Adrenal gland (tissue), 9 donors: ENCODE measurements at regions not wholly inside any gene's neighbourhood (a gene's known extent, or its start where the extent isn't known, plus 50 kb on each side); places are given as distances from the start of the nearest gene placed in this dataset.

ENCODE experiments used
- DNase-seq, 7 donors: peaks; one replicate each; pipeline ENCODE4 v3.0.0-alpha.2; 2019 to 2020
- H3K27ac ChIP-seq, 5 donors: fragments of 200-600 bp; sonication (generic) in 4 of 5; 1 replicate in 3 of 5; 2 replicates in 2 of 5; pipeline versions ENCODE4 v1.5.1 to v1.8.0; 2016 to 2020; ENCODE audit warnings: mild to moderate bottlenecking in 1 of 5
- H3K27me3 ChIP-seq: fragments of 200-600 bp; 2 replicates; pipeline ENCODE4 v1.8.0; 2021
- H3K36me3 ChIP-seq, 2 donors: fragments of 200-600 bp; replicated peaks in 1 of 2; 1 replicate in 1 of 2; 2 replicates in 1 of 2; pipeline versions ENCODE4 v1.5.1 to v1.8.0; 2018 to 2022
- H3K4me1 ChIP-seq, 2 donors: fragments of 200-600 bp; replicated peaks in 1 of 2; 1 replicate in 1 of 2; 2 replicates in 1 of 2; pipeline versions ENCODE4 v1.5.1 to v1.8.0; 2018 to 2021
- H3K4me3 ChIP-seq, 4 donors: fragments of 200-600 bp; sonication (generic) in 3 of 4; one replicate each; pipeline ENCODE4 v1.5.1; 2016 to 2018
- H3K9me3 ChIP-seq, 3 donors: fragments of 200-600 bp; sonication (generic) in 1 of 3; replicated peaks in 1 of 3; 1 replicate in 2 of 3; 2 replicates in 1 of 3; pipeline versions ENCODE4 v1.5.1 to v1.8.0; 2016 to 2021
- POLR2A ChIP-seq, 2 donors: fragments of 450-650 bp; IDR thresholded peaks; one replicate each; pipeline ENCODE4 v1.6.1; 2017; ENCODE audit warnings: antibody characterized with exemption in 2 of 2, mild to moderate bottlenecking in 2 of 2, moderate library complexity in 1 of 2
- WGBS, 4 donors: extraction: QIAGEN DNeasy Blood & Tissue Kit in 2 of 4; methylation state at CpG; one replicate each; pipeline versions ENCODE4 v1.1.5 to v1.1.7; 2013 to 2017; 5-methylcytosine and 5-hydroxymethylcytosine counted together
- intact Hi-C, 2 donors: fragments of 100-400 bp; cut with DNase I; formaldehyde crosslinking; loops; one replicate each; pipeline versions ENCODE4 v1.14.1 to v1.15.0; 2022 to 2023
- TF ChIP-seq, protein P1 (sequence below), 6 experiments: fragments of 450-650 bp in 4 of 6; fragments of 200-600 bp in 2 of 6; sonication (generic) in 1 of 6; IDR thresholded peaks; 1 replicate in 5 of 6; 2 replicates in 1 of 6; pipeline versions ENCODE4 v1.5.1 to v1.8.0; 2016 to 2021; ENCODE audit warnings: antibody characterized with exemption in 6 of 6, mild to moderate bottlenecking in 2 of 6, moderate library complexity in 1 of 6
- donor health status: healthy with polysubstance abuse.
- donor health status: Bipolar disorder and iron deficiency.
- donor health status: DM: yes; HTN: yes; CAD: no.
- donor health status: DM: no; HTN: no; CAD: no.
- donor health status: DM: no; HTN: no; CAD: no.

GRCh38 chr1:5244631-5245285 lies 590.3 kb downstream of the AJAP1 start:
- DNase-seq: peak in 1 of 7 donors; percentile 14
- Histone ChIP-seq H3K36me3 (no peaks in the 10 kb centered on the region), H3K4me3 (no peak overlapping the region), H3K9me3 (no peaks in the 10 kb centered on the region), H3K27ac (no peak overlapping the region), H3K27me3 (no peaks in the 10 kb centered on the region), H3K4me1 (no peaks in the 10 kb centered on the region)
- TF ChIP-seq, protein P1, sequence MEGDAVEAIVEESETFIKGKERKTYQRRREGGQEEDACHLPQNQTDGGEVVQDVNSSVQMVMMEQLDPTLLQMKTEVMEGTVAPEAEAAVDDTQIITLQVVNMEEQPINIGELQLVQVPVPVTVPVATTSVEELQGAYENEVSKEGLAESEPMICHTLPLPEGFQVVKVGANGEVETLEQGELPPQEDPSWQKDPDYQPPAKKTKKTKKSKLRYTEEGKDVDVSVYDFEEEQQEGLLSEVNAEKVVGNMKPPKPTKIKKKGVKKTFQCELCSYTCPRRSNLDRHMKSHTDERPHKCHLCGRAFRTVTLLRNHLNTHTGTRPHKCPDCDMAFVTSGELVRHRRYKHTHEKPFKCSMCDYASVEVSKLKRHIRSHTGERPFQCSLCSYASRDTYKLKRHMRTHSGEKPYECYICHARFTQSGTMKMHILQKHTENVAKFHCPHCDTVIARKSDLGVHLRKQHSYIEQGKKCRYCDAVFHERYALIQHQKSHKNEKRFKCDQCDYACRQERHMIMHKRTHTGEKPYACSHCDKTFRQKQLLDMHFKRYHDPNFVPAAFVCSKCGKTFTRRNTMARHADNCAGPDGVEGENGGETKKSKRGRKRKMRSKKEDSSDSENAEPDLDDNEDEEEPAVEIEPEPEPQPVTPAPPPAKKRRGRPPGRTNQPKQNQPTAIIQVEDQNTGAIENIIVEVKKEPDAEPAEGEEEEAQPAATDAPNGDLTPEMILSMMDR (IDR thresholded peaks at IDR 0.05): no peak
- intact Hi-C loops: no loop called here
- 68 to 83% (median 76%) methylated on average over 12 to 13 of the region's 13 CpGs for WGBS, 4 donors

- Histone ChIP-seq H3K27me3 (no peaks in the 10 kb centered on the region), H3K4me3 (no peak overlapping the region), H3K9me3 (no peaks in the 10 kb centered on the region), H3K27ac (no peak overlapping the region), H3K36me3 (no peaks in the 10 kb centered on the region), H3K4me1 (no peaks in the 10 kb centered on the region)
- TF ChIP-seq, protein P1 (IDR thresholded peaks at IDR 0.05): no peak
- no peak for TF ChIP-seq POLR2A (IDR thresholded peaks at IDR 0.05)
- no peak for DNase-seq
- intact Hi-C loops: no loop called here
- WGBS, 4 donors: 47 to 87% (median 62%) methylated on average over 3 to 5 of the region's 5 CpGs
Measured at GRCh38 chr1:5242850-5243249, 588.4 kb downstream of the AJAP1 start.

- TF ChIP-seq POLR2A (IDR thresholded peaks at IDR 0.05): no peak
- TF ChIP-seq, protein P1 (IDR thresholded peaks at IDR 0.05): no peak
- Histone ChIP-seq H3K27ac (no peak overlapping the region), H3K4me3 (no peak overlapping the region), H3K4me1 (no peaks in the 10 kb centered on the region), H3K27me3 (no peaks in the 10 kb centered on the region), H3K9me3 (no peaks in the 10 kb centered on the region), H3K36me3 (no peaks in the 10 kb centered on the region)
- WGBS, 4 donors: 55 to 71% (median 60%) methylated on average over 5 of the region's 5 CpGs
- intact Hi-C loops: no loop called here
- DNase-seq: peak in 1 of 7 donors; percentile 17
Measured at GRCh38 chr1:5239911-5240310, 585.5 kb downstream of the AJAP1 start.

DNA sequence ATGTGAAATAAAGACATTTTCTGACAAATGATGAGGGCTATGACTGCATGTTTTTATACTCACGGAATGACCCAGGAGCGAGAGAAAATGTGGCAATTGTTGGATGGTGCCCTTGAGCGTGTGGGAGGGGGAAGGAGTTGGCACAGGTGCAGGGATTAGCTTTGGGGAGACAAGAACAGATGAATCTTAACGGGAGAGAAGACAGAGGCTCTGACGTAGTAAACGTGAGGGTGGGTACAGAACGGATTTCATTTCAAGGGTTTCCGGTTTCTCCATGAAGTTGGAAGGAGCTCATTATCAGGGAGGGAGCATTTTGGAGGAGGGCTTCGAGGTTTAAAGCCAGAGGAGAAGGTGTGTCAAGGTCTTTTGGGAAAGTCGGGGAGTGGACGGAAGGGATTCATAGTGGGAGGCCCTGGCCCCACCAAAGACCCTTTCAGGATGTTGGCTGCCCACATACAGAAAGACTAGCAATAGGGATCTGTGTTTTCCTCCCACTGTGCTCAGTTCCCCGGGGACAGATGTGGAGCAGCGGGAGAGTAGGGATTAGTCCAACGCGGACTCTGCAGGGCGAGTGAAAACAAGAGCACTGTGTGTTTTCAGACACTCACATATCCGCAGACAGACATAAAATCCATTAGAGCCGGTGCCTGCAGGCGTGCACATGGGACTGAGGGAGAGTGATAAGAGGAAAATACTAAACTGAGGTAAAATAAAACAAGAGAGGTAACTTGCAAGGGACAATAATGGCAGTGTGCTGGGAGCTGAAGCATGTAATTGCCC lies 584.1 kb downstream of the AJAP1 start:
- WGBS, 4 donors: 71 to 75% (median 73%) methylated on average over 19 of the region's 19 CpGs
- Histone ChIP-seq H3K4me1 (no peaks in the 10 kb centered on the region), H3K27me3 (peaks cover 4% of the 10 kb centered on the region), H3K4me3 (no peak overlapping the region), H3K9me3 (no peaks in the 10 kb centered on the region), H3K27ac (no peak overlapping the region), H3K36me3 (no peaks in the 10 kb centered on the region)
- no peak for DNase-seq
- no peak for TF ChIP-seq POLR2A (IDR thresholded peaks at IDR 0.05)
- TF ChIP-seq, protein P1 (IDR thresholded peaks at IDR 0.05): no peak
- intact Hi-C loops: no loop called here
